ENCODE measurements at regions not wholly inside any gene's neighbourhood (a gene's known extent, or its start where the extent isn't known, plus 50 kb on each side); places are given as distances from the start of the nearest gene placed in this dataset.
A peak's percentile ranks its signal among the peaks of the same experiment; 100 is the strongest.
"Not testable (repeated sequence)": the region's sequence is repeated elsewhere in the genome, so short reads cannot be mapped to it uniquely, and the experiment has no call there.

DNA sequence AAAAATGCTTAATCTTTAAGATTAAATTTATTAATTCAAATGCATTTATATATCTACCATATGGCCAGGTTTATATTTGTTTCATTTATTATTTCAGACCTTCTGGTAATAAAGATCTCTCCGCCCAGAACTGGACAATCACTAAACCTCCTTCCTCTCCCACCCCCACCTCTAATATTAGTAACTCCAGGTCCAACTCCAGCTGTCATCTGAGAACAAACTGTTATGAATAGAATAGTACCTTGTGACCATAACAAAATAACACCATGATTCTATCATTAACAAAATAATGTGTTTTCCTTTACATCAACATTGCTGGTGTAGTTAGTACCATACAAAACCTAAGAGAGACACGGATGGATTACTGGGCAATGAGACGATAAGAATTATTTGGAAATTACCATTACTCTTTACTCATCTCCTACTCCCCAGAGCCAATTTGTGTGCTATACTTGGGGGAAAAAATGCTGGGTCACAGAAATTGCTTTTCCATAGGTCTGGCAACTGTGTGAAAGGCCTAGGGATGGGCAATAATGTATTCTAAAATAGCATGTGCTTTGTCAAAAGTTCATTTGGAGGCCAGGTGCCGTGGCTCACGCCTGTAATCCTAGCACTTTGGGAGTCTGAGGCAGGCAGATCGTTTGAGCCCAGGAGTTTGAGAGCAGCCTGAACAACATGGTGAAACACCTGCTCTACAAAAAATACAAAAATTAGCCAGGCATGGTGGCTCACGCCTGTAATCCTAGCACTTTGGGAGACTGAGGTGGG lies 186.1 kb downstream of the ENC1 start:
- no peak for DNase-seq

DNA sequence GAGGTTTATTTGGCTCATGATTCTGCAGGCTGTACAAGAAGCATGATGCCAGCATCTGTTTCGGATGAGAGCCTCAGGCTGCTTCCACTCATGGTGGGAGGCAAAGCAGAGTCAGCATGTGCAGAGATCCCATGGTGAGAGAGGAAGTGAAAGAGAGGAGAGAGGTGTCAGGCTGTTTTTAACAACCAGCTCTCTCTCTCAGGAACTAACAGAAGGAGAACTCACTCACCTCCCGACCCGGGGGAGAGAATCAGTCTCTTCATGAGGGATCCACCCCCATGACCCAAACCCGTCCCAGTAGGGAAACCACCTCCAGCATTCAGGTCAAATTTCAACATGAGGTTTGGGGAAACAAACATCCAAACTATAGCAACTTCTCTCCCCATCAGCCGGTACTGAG lies 187.7 kb downstream of the ENC1 start:
- peak; percentile 55 for DNase-seq

DNA sequence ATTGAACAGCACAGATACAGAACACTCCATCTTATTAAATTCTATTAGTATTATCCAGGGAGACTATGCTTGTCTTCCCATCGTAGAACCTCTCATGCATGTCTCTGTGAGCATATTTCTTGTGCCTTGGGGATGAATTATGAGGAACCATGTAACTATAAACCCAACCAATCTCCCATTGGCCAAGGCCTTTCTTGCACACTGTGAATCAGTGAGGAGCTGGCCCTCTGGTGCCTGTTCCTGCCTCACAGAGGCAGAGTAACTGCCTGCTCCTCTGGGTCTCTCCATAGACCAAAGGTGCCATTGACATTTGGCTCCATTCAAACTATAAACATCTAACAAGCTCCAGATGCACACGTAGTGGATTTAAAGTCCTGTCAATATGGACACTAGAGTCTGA lies 190.4 kb downstream of the ENC1 start:
- no peak for DNase-seq

DNA sequence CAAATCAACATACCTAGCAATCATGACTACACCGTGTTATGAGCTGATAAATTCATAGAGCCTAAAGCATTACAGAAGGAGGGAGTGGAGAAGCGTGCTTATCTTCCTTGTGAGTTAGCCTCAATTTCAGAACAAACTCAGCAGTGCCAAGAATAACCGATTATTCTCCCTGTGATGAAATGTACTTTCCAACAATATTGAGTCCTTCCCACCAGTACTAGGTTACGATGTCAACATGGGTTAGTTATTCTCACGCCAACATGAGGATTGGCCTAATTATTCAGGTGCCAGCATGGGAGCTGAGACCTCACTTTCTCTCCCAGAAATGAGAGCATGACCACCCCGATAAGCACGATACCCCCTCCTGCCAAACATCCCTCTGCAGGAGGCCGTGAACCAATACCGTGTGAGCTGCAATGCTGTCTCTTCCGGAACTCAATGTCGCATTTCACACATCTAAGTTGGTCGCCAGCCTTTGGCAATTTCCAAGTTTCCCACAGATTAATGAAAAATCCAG lies 193.7 kb downstream of the ENC1 start:
- DNase-seq = no peak

DNA sequence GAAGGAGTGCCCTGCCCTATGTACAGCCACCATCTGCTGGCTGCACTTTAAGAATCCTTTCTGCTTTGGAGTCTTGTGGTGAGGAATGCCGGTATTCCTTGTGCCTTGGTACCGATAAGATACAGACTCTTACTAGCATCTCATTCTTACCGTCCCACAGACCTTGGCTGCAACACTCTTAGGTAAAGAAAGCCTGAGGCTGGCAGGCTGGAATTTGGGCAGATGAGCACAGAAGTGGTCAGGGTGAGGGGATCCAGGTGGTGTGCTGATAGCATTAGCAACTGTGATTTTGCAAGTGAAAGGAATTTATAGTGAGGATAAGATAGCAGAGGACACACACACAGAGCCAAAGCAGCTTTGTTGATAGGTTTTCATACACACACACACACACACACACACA lies 198.1 kb downstream of the ENC1 start:
- DNase-seq = no peak

DNA sequence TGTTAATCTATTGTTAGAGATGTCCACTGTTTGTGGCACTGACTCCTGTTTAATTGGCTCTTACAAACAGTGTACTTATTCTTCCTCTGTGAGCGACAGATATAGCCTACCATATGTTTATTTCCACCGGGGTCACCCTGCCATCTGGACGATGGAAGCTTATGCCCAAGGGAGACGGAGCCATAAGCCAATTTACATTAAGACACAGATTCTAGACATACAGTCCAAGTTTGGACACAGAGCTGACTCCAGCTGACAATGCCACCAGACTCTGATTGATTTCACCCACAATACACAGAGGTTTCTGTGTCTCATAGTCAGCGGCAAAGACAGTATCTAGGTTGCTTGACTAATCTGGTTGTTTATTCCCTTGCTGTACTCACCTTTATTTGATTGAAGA lies 198.9 kb downstream of the ENC1 start:
- no peak for DNase-seq

DNA sequence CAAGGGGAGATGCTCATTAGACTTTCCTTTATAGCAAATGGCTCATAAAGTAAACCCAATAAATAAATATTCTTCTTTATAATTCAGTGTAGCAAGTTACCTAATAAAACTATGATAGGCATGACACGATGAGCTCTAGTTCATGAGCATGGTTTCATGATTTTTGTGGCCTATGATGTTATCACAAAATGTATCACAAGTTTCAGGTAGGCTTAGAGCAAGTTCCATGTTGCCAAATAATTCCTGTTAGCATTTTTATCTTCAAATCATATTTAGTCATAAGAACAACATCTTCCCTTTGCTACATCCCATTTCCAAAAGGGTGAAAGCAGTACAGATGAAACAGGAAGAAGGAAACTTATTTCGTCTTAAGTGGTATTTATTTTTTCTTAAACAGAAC lies 200.2 kb downstream of the ENC1 start:
- DNase-seq = no peak

DNA sequence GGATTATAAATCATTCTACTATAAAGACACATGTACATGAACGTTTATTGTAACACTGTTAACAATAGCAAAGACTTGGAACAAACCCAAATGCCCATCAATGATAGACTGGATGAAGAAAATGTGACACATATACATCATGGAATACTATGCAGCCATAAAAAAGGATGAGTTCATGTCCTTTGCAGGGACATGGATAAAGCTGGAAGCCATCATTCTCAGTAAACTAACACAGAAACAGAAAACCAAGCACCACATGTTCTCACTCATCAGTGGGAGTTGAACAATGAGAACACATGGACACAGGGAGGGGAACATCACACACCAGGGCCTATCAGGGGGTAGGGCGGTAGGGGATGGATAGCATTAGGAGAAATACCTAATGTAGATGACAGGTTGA lies 202.7 kb downstream of the ENC1 start:
- not testable (repeated sequence) for DNase-seq

DNA sequence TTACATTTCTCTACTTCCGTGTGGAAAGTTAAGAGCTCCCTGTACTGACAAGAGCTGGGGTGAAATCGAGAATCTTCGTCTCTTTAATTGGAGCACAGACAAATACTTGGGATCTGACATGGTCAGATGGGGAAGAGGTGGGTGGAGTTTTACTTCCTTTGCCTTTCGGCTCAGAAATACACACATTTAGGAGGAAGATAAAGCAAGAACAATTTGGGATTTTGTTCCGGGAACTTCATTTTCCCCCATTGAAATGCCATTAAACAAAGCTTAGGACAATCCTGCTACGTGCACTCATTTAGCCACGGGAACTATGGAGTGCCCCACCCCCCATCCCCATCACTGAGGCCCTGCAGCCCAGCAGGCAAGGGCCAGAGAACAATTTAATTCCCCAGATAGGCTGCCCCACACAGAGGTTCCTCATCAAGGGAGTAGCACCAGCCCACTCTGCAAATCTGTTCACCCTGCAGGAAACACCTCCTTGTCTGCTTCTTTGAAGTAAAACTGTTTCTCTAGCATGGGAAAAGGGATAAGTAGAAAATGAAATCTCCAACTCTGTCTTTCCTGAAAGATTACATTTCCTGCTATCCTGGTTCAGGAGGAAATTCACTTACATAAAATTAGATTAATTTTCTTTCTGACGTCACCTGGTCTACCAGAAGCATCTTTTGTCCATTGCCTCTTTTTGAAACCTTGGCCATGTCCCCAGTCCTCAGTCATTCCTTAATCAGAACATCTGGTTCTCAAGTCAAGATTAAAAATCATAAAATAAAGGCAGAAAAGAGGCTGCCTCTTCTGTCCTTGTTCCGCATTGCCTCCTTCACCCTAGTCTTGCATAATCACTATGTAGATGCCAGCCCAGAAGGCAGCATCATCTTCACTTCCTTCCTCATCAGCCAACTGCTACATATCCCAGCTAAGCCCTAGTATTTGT lies 206.4 kb downstream of the ENC1 start:
- DNase-seq = peak; percentile 84

DNA sequence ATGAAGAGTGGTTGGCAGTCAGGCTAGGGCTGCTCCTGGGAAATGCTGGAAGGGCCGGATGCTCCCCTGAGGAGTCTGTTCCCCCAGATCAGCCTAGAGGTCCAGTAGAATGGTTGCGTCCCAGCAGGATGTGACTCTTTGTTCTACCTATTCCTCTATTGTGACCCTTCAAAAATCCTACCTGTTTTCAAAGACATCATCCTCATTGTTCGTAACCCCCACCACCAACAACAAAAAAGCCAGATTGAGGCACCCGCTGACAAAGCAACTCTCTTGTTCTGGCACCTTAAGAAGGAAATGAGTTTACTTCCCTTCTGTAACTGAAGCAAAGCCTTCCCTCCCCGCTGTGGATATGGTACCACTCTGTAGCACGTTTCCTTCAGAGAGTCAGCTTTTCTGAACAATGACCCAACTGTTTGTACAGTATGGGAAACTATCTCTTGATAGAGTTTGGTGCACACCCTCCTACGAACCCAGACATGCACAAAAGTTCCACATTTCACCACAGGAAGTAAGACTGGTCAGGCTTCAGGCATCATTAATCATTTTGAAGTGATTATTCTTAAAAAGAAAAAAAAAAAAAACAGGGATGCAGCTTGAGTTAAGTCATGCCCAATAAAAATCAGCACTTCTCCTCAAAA lies 207.2 kb downstream of the ENC1 start:
- DNase-seq = peak; percentile 87

DNA sequence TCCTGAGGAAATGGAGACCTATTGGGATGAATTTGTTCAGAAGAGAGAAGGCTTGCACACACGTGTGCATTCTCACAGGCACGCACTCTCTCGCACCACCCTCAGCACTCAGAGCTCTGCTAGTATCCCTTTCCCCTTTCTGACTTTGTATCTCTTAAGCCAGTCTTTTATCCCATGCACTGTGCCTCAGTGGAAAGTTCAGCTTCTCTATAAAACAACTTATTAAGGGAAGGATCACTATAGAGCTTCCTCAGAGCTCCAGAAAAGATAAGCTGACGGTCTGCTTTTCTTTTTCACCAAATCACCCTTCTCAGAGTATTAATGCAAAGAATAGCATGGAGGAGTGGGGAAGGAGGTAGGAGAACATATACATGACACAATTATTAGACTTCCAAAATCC lies 207.8 kb downstream of the ENC1 start:
- no peak for DNase-seq

DNA sequence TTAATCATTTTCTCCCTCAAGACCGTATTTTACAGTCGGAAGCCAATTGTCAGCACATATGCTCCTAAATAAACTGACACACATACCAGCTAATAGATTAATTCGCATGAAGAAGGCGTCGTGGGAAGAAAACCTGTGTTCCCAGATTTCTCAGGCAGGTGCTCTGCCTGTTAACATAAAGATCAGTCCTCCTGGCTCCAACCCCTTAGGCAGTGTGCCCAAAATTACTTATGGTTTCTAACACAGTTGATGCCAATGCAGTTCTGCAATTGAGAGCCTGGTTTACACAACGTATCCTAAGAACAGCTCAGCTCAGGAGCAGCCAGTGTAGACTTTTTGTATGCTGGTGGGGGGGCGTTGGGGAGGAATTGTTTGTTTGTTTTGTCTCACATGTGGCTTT lies 208.3 kb downstream of the ENC1 start:
- peak; percentile 87 for DNase-seq

DNA sequence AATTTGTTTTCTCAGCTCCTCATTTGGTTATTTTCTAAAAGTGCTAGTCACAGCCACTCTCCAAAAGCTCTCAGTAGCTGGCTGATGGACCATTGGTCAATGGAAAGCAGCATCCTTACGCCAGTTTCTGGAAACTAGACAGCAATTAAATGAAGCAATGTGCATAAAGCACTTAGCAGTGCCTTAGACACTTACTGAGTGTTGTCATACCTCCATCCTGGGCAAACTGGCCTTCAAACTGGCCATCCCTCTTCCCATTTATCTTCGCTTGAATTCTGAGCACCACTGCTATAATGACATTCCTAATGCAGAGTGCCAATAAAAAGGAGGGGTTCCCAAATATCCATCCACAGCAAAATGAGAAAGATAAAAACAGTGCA lies 209.2 kb downstream of the ENC1 start:
- no peak for DNase-seq

DNA sequence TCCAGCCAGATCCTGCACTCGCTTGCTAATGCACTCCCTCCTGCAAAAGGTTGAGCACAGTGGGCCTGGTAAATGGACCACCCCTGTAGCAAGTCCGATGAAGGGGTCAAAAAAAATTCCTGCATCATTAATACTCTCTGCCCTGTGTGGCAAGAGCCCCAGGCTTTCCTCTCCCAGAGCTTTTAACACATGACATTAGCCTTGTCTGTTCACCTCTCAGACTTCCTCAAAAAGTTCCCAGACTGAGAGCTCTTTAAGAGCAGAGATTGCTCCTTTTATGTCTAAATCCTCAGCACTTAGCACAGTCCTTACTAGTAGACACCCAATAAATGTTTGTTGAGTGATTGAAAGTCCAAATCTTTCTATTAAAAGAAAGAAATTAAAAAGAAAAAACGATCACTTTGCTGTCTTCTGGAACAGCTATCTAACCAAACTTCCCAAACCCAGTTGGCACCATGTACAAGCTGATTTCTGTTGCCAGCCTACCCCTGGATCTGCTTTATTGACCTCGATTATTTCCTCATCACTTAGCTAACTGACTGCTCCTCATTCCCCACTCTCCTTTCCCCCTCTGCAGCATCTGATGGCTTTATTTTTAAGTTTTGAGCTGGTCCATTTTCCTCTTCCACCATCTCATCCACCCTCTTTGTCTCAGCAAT lies 209.8 kb downstream of the ENC1 start:
- peak; percentile 53 for DNase-seq

DNA sequence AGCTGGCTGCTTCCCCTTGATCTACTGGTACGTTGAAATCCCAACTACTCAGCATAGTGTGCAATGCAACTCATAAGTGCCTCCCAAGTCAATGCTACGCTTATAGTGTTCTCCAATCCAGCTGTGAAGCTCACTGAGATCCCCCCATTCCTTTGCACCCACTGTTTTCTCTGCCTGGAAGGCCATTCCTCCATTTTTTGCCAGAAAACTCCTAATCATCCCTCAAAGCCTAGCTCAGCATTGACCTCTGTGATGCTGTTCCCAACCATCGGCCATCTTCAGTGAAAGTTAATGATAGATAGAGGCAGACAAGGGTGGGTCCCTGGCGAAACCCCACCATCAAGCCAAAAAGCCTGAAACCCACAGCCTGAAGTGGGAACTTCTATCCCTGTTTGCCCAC lies 211.0 kb downstream of the ENC1 start:
- no peak for DNase-seq

DNA sequence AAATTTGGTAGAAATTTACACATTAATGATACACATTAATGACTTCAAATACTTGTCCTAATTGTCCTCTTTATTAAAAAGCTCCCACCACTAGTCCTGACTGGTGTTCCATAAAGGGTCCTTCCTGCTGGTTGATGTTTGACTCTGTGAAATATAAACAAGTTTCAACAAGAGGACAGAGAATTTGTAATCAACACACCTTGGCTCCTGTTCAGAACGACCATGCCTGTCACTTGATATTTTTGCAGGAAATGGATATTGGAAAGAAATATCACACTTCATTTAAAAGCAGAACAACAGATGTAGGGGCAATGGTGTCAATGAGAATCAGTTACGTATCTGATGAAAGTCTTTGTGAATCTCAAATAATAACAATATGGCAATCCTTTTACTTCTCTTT lies 211.7 kb downstream of the ENC1 start:
- no peak for DNase-seq

DNA sequence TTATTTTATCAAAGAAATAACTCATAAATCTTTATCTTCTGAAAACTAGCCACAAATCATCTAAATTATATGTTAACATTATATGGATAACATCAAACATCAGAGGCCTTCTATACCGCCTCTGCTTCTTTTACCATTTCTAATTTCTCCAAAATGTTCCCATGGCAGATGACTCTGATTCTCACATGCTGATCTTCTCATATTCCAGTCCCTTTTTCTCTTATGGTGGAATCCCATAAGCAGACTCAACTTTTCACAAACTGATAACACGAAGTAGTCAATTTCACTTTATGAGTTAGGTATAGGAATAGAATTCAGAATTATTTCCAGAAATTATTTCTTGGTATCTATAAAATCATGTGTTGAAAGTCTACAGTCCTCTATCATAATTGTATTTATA lies 212.3 kb downstream of the ENC1 start:
- DNase-seq = no peak

DNA sequence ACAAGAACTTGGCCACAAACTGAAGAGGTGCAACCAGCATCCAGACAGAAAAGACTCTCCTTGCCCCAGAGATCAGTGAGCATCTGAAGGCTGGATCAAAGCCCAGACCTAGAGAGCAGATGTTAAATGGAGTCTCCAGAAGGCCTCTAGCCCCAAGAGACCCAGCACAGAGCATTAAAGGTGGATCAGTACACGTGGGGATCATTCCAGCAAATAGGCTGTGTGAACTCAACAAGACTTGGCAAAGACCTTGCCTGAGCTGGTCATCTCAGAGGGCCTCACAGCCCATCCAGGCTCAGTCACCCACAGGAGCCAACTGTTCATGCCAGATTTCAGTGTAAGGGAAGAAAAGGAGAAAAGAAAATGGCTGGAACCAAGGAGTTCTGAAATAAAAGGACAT lies 214.0 kb downstream of the ENC1 start:
- no peak for DNase-seq

DNA sequence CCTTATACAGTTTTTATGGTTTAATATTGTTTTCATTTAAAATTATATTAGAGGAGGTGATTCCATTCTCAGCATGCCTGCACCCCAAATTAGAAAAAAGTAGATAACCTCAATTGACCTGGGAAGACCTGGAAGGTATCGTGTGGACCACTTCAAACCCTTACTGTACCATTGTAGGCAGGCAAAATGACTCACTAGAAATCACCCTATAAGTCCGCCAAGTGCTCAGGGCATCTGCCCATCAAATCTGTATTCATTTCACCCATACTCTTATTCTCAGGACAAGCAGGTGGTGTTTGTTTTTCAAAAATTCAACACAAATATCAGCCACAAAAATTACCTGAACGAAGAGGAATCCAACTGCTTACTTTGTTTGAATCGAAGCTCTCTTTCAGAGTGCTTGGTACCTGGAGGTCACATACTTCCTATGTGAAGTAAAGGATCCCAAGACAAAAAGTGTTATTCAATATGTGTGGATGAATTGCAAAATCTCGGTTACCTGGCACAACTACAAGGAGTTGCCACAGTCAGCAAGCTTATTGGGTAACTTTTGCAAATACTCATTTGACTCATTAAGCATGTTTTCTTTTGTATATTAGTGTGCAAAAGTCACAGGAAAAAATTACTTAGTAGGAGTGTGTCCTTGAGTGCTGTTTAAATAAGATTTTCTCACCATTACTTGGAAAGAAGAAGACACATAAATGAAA lies 216.2 kb downstream of the ENC1 start:
- DNase-seq = no peak

DNA sequence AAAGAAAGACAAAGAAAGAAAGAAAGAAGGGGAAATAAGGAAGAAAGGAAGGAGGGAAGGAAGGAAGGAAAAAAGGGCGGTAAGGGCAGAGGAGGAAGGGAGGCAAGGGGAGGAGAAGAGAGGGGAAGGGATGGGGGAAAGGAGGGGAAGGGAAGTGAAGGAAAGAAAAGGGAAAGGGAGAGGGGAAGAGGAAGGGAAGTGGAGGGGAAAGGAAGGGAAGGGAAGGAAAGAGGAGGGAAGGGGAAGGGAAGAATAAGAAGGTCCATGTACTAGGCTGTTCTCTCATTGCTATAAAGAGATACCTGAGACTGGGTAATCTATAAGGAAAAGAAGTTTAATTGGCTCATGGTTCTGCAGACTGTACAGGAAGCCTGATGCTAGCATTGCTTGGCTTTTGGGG lies 217.1 kb downstream of the ENC1 start:
- no peak for DNase-seq

DNA sequence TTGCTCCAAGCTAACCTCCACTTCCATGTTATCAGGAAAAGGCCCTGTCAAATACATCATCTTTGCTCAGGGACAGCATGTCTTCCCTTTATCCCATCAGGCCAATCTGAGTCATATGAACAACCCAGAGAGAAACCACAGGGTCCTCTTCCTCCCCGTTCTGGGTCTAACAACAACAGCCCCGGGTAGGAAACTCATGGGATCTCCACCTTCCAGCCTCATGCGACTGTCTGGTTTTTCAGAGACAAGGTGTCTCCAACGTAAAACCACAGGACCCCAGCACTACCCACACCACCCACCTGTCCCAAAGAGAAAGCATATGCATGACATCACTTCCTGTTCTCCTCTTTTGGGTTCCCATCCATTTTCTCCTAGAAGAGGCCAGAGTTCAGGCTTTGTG lies 217.9 kb downstream of the ENC1 start:
- DNase-seq = peak; percentile 19

DNA sequence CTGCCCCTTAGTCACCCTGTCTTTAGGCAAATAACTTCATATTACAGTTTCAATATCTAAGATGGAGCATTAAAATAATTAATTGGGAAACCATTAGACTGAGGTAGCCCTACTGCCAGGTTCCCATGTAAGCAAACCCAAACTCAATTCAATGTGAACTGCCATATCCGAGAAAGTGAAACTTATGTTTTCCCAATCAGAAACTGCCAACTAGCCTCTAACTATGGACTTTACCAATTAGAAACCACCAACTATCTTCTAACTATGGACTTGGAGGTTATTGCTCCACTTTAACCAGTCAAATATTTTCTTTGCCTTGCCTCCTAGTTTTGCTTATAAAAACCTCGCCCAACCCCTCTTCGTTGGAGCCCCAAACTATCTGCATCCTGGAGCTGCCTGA lies 218.5 kb downstream of the ENC1 start:
- peak; percentile 25 for DNase-seq

All from inflammatory macrophage treated with lipopolysaccharide for 4 hours (primary cell).